ENCODE measurements at regions not wholly inside any gene's neighbourhood (a gene's known extent, or its start where the extent isn't known, plus 50 kb on each side); places are given as distances from the start of the nearest gene placed in this dataset.

DNA sequence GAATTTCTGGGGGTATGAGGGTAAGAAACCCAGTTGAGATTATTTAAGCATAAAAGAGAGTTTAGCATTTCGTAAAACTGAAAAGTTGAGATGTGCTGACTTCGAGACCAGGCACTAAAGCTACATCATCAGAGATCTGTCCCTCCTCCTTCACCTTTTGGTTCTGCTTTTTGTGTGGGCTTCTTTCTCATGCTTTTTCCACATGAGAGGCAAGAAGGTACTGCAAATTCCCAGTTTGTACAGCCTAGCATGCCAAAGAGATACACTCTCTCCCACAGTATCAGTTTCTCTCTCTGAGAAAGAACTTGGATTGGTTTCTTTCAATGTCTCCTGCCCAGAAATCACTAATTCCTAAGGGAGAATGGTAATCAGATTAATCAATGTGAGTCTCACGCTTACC lies 584.7 kb downstream of the SEMA5A start:
- H3K9me3 ChIP-seq (ENCODE audit: control insufficient read depth, insufficient read depth, low read depth, low read length), result no peaks in the 10 kb centered on the region
- H2AFZ ChIP-seq (ENCODE audit: low read length), result no peak overlapping the region
- H3K4me1 ChIP-seq (ENCODE audit: control insufficient read depth, extremely low read depth, insufficient read depth, low read length), result no peaks in the 10 kb centered on the region
- H4K20me1 ChIP-seq (ENCODE audit: control insufficient read depth, extremely low read depth, insufficient read depth, low read length), result no peaks in the 10 kb centered on the region
- H3K36me3 ChIP-seq (ENCODE audit: control insufficient read depth, insufficient read depth, low read length), result no peaks in the 10 kb centered on the region
- H3K79me2 ChIP-seq (ENCODE audit: control insufficient read depth, insufficient read depth, low read length), result no peaks in the 10 kb centered on the region
- H3K4me2 ChIP-seq (ENCODE audit: extremely low read depth, insufficient read depth, low read length), result no peak overlapping the region
- TF ChIP-seq, protein P1, sequence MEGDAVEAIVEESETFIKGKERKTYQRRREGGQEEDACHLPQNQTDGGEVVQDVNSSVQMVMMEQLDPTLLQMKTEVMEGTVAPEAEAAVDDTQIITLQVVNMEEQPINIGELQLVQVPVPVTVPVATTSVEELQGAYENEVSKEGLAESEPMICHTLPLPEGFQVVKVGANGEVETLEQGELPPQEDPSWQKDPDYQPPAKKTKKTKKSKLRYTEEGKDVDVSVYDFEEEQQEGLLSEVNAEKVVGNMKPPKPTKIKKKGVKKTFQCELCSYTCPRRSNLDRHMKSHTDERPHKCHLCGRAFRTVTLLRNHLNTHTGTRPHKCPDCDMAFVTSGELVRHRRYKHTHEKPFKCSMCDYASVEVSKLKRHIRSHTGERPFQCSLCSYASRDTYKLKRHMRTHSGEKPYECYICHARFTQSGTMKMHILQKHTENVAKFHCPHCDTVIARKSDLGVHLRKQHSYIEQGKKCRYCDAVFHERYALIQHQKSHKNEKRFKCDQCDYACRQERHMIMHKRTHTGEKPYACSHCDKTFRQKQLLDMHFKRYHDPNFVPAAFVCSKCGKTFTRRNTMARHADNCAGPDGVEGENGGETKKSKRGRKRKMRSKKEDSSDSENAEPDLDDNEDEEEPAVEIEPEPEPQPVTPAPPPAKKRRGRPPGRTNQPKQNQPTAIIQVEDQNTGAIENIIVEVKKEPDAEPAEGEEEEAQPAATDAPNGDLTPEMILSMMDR (conservative IDR thresholded peaks at IDR 0.05 in 1 of 2, IDR thresholded peaks at IDR 0.05 in 1 of 2; ENCODE audit: low read depth in 1 of 2, low read length in 2 of 2), result no peak
- no peak for TF ChIP-seq EZH2 (IDR thresholded peaks at IDR 0.05; ENCODE audit: low read length, missing control alignments)
- H3K27me3 ChIP-seq (ENCODE audit: control insufficient read depth, insufficient read depth, low read length), result no peaks in the 10 kb centered on the region
- H3K9ac ChIP-seq (ENCODE audit: insufficient read depth, low read length), result no peak overlapping the region
- no peak overlapping the region for H3K27ac ChIP-seq (ENCODE audit: insufficient read depth, low read length)
- DNase-seq (ENCODE audit: low read depth in 2 of 2), result no peak
- H3K4me3 ChIP-seq (replicated peaks in 1 of 4; ENCODE audit: control extremely low read depth in 1 of 4, insufficient read depth in 1 of 4, low read depth in 3 of 4, low read length in 4 of 4), result no peak overlapping the region

DNA sequence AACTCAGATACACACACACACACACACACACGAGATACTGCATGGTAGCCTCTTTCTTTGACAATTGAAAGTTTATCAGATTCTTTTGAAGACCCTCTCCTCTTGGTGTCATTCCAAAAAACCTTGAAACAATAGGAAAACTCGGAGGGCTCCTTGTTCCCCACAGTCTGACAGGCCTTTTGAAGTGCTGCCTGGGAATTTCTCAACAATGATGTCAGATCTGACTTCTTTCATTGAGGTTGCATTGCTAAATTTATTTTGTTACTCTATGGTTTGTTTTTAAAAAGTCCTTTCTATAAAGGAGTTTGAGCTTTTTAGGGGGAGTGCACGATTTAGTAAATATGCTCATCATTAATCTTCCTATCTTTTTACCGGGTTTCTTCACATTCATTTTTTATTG lies 583.9 kb downstream of the SEMA5A start:
- Histone ChIP-seq H3K79me2 (ENCODE audit: control insufficient read depth, insufficient read depth, low read length) (no peaks in the 10 kb centered on the region), H3K27ac (ENCODE audit: insufficient read depth, low read length) (no peak overlapping the region), H3K27me3 (ENCODE audit: control insufficient read depth, insufficient read depth, low read length) (no peaks in the 10 kb centered on the region), H3K4me2 (ENCODE audit: extremely low read depth, insufficient read depth, low read length) (no peak overlapping the region), H2AFZ (ENCODE audit: low read length) (no peak overlapping the region), H3K36me3 (ENCODE audit: control insufficient read depth, insufficient read depth, low read length) (no peaks in the 10 kb centered on the region), H4K20me1 (ENCODE audit: control insufficient read depth, extremely low read depth, insufficient read depth, low read length) (no peaks in the 10 kb centered on the region), H3K4me1 (ENCODE audit: control insufficient read depth, extremely low read depth, insufficient read depth, low read length) (no peaks in the 10 kb centered on the region), H3K9ac (ENCODE audit: insufficient read depth, low read length) (no peak overlapping the region), H3K4me3 (replicated peaks in 1 of 4; ENCODE audit: control extremely low read depth in 1 of 4, insufficient read depth in 1 of 4, low read depth in 3 of 4, low read length in 4 of 4) (no peak overlapping the region), H3K9me3 (ENCODE audit: control insufficient read depth, insufficient read depth, low read depth, low read length) (no peaks in the 10 kb centered on the region)
- no peak for TF ChIP-seq EZH2 (IDR thresholded peaks at IDR 0.05; ENCODE audit: low read length, missing control alignments)
- TF ChIP-seq, protein P1 (conservative IDR thresholded peaks at IDR 0.05 in 1 of 2, IDR thresholded peaks at IDR 0.05 in 1 of 2; ENCODE audit: low read depth in 1 of 2, low read length in 2 of 2), result no peak
- DNase-seq (ENCODE audit: low read depth in 2 of 2), result peak; percentile 23 to 35

DNA sequence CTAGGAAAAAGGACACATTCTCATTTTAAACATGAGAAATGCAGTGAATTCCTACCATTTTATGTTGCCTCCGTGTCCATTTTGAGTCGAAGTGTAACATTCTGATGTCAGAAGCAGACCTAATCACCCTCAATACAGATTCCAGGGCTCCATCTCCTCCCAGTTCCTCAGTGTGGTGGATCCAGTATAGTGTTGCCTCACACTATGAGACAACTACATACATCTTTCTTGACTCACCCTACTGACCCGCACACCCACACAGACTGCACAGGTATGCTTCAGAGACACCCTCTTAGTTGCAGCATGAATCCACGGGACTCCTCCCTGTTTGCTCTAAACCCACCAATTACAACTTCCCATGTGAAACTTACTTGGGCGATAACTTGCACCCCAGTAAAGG lies 564.9 kb downstream of the SEMA5A start:
- DNase-seq (ENCODE audit: low read depth in 2 of 2), result peak in 1 of 2 donors; percentile 2
- Histone ChIP-seq H3K79me2 (ENCODE audit: control insufficient read depth, insufficient read depth, low read length) (no peaks in the 10 kb centered on the region), H2AFZ (ENCODE audit: low read length) (no peak overlapping the region), H3K9ac (ENCODE audit: insufficient read depth, low read length) (no peak overlapping the region), H3K36me3 (ENCODE audit: control insufficient read depth, insufficient read depth, low read length) (no peaks in the 10 kb centered on the region), H3K4me3 (replicated peaks in 1 of 4; ENCODE audit: control extremely low read depth in 1 of 4, insufficient read depth in 1 of 4, low read depth in 3 of 4, low read length in 4 of 4) (no peak overlapping the region), H3K27ac (ENCODE audit: insufficient read depth, low read length) (no peak overlapping the region), H3K4me2 (ENCODE audit: extremely low read depth, insufficient read depth, low read length) (no peak overlapping the region), H3K4me1 (ENCODE audit: control insufficient read depth, extremely low read depth, insufficient read depth, low read length) (no peaks in the 10 kb centered on the region), H3K27me3 (ENCODE audit: control insufficient read depth, insufficient read depth, low read length) (no peaks in the 10 kb centered on the region), H4K20me1 (ENCODE audit: control insufficient read depth, extremely low read depth, insufficient read depth, low read length) (no peaks in the 10 kb centered on the region), H3K9me3 (ENCODE audit: control insufficient read depth, insufficient read depth, low read depth, low read length) (no peaks in the 10 kb centered on the region)
- TF ChIP-seq EZH2 (IDR thresholded peaks at IDR 0.05; ENCODE audit: low read length, missing control alignments), result no peak
- TF ChIP-seq, protein P1 (conservative IDR thresholded peaks at IDR 0.05 in 1 of 2, IDR thresholded peaks at IDR 0.05 in 1 of 2; ENCODE audit: low read depth in 1 of 2, low read length in 2 of 2), result no peak

Measured in fibroblast of lung (primary cell).